Osteocyte (in vitro differentiated cells): ENCODE measurements at regions not wholly inside any gene's neighbourhood (a gene's known extent, or its start where the extent isn't known, plus 50 kb on each side); places are given as distances from the start of the nearest gene placed in this dataset.
"Not testable (repeated sequence)": the region's sequence is repeated elsewhere in the genome, so short reads cannot be mapped to it uniquely, and the experiment has no call there.

Experiments
- DNase-seq: peaks from one replicate; pipeline ENCODE4 v3.0.0; 2021; ENCODE audit warnings: mixed read lengths; ENCODE audit not compliant: unreplicated experiment; ENCODE audit errors: extremely low spot score
- H3K27ac Mint-ChIP-seq: one replicate; pipeline ENCODE4 v1.8.0; 2021; ENCODE audit warnings: mild to moderate bottlenecking, mixed read lengths; ENCODE audit not compliant: unreplicated experiment
- H3K27me3 Mint-ChIP-seq: one replicate; pipeline ENCODE4 v1.8.0; 2021; ENCODE audit warnings: mixed read lengths; ENCODE audit not compliant: unreplicated experiment
- H3K36me3 Mint-ChIP-seq: one replicate; pipeline ENCODE4 v1.8.0; 2021; ENCODE audit warnings: mixed read lengths; ENCODE audit not compliant: unreplicated experiment
- H3K4me1 Mint-ChIP-seq: one replicate; pipeline ENCODE4 v1.8.0; 2021; ENCODE audit warnings: mixed read lengths; ENCODE audit not compliant: unreplicated experiment
- H3K4me3 Mint-ChIP-seq: one replicate; pipeline ENCODE4 v1.8.0; 2021; ENCODE audit warnings: mild to moderate bottlenecking, moderate library complexity, mixed read lengths; ENCODE audit not compliant: unreplicated experiment
- H3K9me3 Mint-ChIP-seq: one replicate; pipeline ENCODE4 v1.8.0; 2021; ENCODE audit warnings: mixed read lengths; ENCODE audit not compliant: unreplicated experiment
- TF ChIP-seq, protein P1 (sequence below): fragments of 200-600 bp; sonication (generic); IDR thresholded peaks from 2 replicates; pipeline ENCODE4 v1.5.0; 2021; ENCODE audit warnings: antibody characterized with exemption, mild to moderate bottlenecking, moderate library complexity

- H3K9me3 Mint-ChIP-seq = peaks cover 8% of the 10 kb centered on the region
- H3K36me3 Mint-ChIP-seq = peaks cover 2% of the 10 kb centered on the region
These were observed 91.7 kb upstream of the SLCO6A1 start for GRCh38 chr5:102590467-102590866.

GRCh38 chr5:102591650-102592049 is 92.8 kb upstream of the SLCO6A1 start:
- Mint-ChIP-seq H3K27me3 (no peaks in the 10 kb centered on the region), H3K36me3 (peaks cover 2% of the 10 kb centered on the region), H3K4me1 (no peaks in the 10 kb centered on the region), H3K4me3 (no peak overlapping the region), H3K9me3 (peaks cover 8% of the 10 kb centered on the region), H3K27ac (no peak overlapping the region)
- TF ChIP-seq, protein P1, sequence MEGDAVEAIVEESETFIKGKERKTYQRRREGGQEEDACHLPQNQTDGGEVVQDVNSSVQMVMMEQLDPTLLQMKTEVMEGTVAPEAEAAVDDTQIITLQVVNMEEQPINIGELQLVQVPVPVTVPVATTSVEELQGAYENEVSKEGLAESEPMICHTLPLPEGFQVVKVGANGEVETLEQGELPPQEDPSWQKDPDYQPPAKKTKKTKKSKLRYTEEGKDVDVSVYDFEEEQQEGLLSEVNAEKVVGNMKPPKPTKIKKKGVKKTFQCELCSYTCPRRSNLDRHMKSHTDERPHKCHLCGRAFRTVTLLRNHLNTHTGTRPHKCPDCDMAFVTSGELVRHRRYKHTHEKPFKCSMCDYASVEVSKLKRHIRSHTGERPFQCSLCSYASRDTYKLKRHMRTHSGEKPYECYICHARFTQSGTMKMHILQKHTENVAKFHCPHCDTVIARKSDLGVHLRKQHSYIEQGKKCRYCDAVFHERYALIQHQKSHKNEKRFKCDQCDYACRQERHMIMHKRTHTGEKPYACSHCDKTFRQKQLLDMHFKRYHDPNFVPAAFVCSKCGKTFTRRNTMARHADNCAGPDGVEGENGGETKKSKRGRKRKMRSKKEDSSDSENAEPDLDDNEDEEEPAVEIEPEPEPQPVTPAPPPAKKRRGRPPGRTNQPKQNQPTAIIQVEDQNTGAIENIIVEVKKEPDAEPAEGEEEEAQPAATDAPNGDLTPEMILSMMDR = no peak
- DNase-seq = no peak

More at GRCh38 chr5:102590467-102590866, 91.7 kb upstream of the SLCO6A1 start:
- no peak overlapping the region for H3K4me3 Mint-ChIP-seq
- no peaks in the 10 kb centered on the region for H3K4me1 Mint-ChIP-seq
- no peak overlapping the region for H3K27ac Mint-ChIP-seq
- DNase-seq = no peak
- H3K27me3 Mint-ChIP-seq = no peaks in the 10 kb centered on the region
- TF ChIP-seq, protein P1 = no peak

DNA sequence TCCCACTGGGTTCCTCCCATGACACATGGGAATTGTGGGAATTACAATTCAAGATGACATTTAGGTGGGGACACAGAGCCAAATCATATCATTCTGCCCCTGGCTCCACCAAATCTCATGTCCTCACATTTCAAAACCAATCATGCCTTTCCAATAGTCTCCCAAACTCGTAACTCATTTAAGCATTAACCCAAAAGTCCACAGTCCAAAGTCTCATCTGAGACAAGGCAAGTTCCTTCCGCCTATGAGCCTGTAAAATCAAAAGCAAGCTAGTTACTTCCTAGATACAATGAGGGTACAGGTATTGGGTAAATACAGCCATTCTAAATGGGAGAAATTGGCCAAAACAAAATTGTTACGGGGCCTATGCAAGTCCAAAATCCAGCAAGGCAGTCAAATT is 93.8 kb upstream of the SLCO6A1 start:
- not testable (repeated sequence) for H3K4me3 Mint-ChIP-seq, H3K27ac Mint-ChIP-seq, H3K36me3 Mint-ChIP-seq, DNase-seq, H3K27me3 Mint-ChIP-seq, H3K9me3 Mint-ChIP-seq, H3K4me1 Mint-ChIP-seq

DNA sequence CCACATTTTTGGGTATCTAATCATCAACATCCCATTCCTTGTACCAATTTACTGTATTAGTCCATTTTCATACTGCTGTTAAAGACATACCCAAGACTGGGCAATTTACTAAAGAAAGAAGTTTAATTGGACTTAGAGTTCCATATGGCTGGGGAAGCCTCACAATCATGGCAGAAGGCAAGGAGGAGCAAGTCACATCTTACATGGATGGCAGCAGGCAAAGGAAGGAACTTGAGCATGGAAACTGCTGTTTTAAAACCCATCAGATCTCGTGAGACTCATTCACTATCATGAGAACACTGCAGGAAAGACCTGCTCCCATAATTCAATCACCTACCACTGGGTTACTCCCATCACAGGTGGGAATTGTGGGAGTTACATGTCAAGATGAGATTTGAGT is 95.4 kb upstream of the SLCO6A1 start:
- Mint-ChIP-seq H3K9me3 (peaks cover 8% of the 10 kb centered on the region), H3K27me3 (no peaks in the 10 kb centered on the region), H3K27ac (no peak overlapping the region), H3K4me3 (no peak overlapping the region), H3K4me1 (no peaks in the 10 kb centered on the region), H3K36me3 (peaks cover 2% of the 10 kb centered on the region)
- no peak for DNase-seq
- TF ChIP-seq, protein P1 = no peak

DNA sequence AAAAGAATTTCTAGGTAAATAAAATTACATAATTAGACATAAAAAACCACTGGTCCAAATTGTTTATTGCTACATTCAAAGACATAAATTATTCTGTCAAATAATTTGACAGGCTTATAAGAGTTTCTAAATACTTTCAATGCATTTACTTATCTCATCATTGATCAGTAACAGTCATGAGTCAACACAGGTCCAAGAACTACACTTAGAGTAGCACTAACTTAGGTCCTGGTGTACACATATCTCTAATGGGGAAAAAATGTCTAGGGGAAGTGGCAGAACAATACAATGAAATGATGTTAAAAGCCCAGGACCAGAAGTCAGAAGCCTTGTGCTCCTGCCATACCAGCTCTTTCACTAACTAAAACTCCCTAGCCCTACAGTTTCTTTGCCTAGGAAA is 96.5 kb upstream of the SLCO6A1 start:
- no peak for DNase-seq
- peaks cover 9% of the 10 kb centered on the region for H3K4me1 Mint-ChIP-seq
- no peaks in the 10 kb centered on the region for H3K27me3 Mint-ChIP-seq
- no peak overlapping the region for H3K27ac Mint-ChIP-seq
- H3K9me3 Mint-ChIP-seq = peaks cover 8% of the 10 kb centered on the region
- peaks cover 2% of the 10 kb centered on the region for H3K36me3 Mint-ChIP-seq
- TF ChIP-seq, protein P1 = no peak
- no peak overlapping the region for H3K4me3 Mint-ChIP-seq

DNA sequence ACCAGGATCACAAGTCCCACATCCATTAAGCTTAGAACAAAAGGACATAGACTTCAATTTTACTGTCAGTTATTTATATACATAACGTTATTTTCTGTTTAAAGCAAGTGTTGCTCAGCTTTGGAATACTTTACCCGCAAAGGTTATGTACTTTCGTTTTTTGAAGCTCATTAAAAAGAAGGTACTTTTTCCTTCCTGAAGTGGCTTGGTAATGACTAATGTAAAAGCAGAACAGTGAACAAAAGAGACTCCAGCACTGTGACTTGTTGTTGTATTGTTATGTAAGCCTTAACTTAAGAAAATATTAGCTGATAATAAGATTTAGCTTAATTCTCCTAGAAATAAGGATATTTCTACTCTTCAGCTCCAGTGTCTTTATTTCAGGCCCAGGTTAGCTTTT is 97.3 kb upstream of the SLCO6A1 start:
- no peak for DNase-seq
- Mint-ChIP-seq H3K36me3 (peaks cover 2% of the 10 kb centered on the region), H3K27ac (no peak overlapping the region), H3K27me3 (no peaks in the 10 kb centered on the region), H3K4me3 (no peak overlapping the region), H3K4me1 (peaks cover 17% of the 10 kb centered on the region), H3K9me3 (peaks cover 8% of the 10 kb centered on the region)
- TF ChIP-seq, protein P1 = no peak
